ENCODE measurements at regions not wholly inside any gene's neighbourhood (a gene's known extent, or its start where the extent isn't known, plus 50 kb on each side); places are given as distances from the start of the nearest gene placed in this dataset.
"Not testable (repeated sequence)": the region's sequence is repeated elsewhere in the genome, so short reads cannot be mapped to it uniquely, and the experiment has no call there.

- no peak for DNase-seq
Observed at GRCh38 chr18:35770376-35771014, 189.0 kb downstream of the GALNT1 start.

GRCh38 chr18:35771172-35771571 is 189.6 kb downstream of the GALNT1 start:
- DNase-seq: no peak
- no peak for ATAC-seq

More at GRCh38 chr18:35770376-35771014, 189.0 kb downstream of the GALNT1 start:
- peak; percentile 65 for ATAC-seq

- DNase-seq: no peak
- no peak for ATAC-seq
Observed at GRCh38 chr18:35775887-35776286, 194.3 kb downstream of the GALNT1 start.

GRCh38 chr18:35776473-35776872 is 194.9 kb downstream of the GALNT1 start:
- DNase-seq (no peak), ATAC-seq (no peak)

GRCh38 chr18:35777039-35777438 is 195.4 kb upstream of the RMP24 start:
- DNase-seq (no peak), ATAC-seq (no peak)

GRCh38 chr18:35778850-35779627 is 193.4 kb upstream of the RMP24 start:
- ATAC-seq: no peak

GRCh38 chr18:35780937-35781336 is 191.5 kb upstream of the RMP24 start:
- no peak for DNase-seq
- ATAC-seq: no peak

More at GRCh38 chr18:35778850-35779627, 193.4 kb upstream of the RMP24 start:
- no peak for DNase-seq

- no peak for ATAC-seq
- DNase-seq: no peak
Observed at GRCh38 chr18:35782926-35783325, 189.6 kb upstream of the RMP24 start.

- DNase-seq (no peak), ATAC-seq (no peak)
Observed at GRCh38 chr18:35786365-35787042, 186.0 kb upstream of the RMP24 start.

- ATAC-seq (no peak), DNase-seq (no peak)
Observed at GRCh38 chr18:35789543-35789942, 182.9 kb upstream of the RMP24 start.

- ATAC-seq: no peak
- no peak for DNase-seq
Observed at GRCh38 chr18:35797948-35798347, 174.5 kb upstream of the RMP24 start.

- no peak for ATAC-seq
- DNase-seq: no peak
Observed at GRCh38 chr18:35803551-35803950, 168.9 kb upstream of the RMP24 start.

- no peak for DNase-seq
- no peak for ATAC-seq
Observed at GRCh38 chr18:35804377-35804776, 168.1 kb upstream of the RMP24 start.

- ATAC-seq (no peak), DNase-seq (no peak)
Observed at GRCh38 chr18:35807811-35808335, 164.6 kb upstream of the RMP24 start.

GRCh38 chr18:35808796-35809195 is 163.7 kb upstream of the RMP24 start:
- no peak for DNase-seq
- no peak for ATAC-seq

GRCh38 chr18:35810520-35810919 is 162.0 kb upstream of the RMP24 start:
- no peak for DNase-seq
- ATAC-seq: no peak

GRCh38 chr18:35811896-35812295 is 160.6 kb upstream of the RMP24 start:
- ATAC-seq (no peak), DNase-seq (no peak)

GRCh38 chr18:35815011-35815410 is 157.5 kb upstream of the RMP24 start:
- ATAC-seq, DNase-seq: not testable (repeated sequence)

- no peak for ATAC-seq
Observed at GRCh38 chr18:35816003-35816402, 156.5 kb upstream of the RMP24 start.

GRCh38 chr18:35817604-35818352 is 154.7 kb upstream of the RMP24 start:
- DNase-seq (no peak), ATAC-seq (no peak)

More at GRCh38 chr18:35816003-35816402, 156.5 kb upstream of the RMP24 start:
- DNase-seq: no peak

GRCh38 chr18:35818353-35818667 is 154.2 kb upstream of the RMP24 start:
- DNase-seq: no peak
- no peak for ATAC-seq

- DNase-seq: no peak
- ATAC-seq: no peak
Observed at GRCh38 chr18:35822413-35822812, 150.1 kb upstream of the RMP24 start.

Measured in stimulated activated naive CD8-positive, alpha-beta T cell treated with anti-CD3 and anti-CD28 coated beads, Interleukin-15, Interleukin-2, amounts not matched to agents 100 U/mL and 50 U/mL, for 24 hours (primary cell).